ENCODE measurements at regions not wholly inside any gene's neighbourhood (a gene's known extent, or its start where the extent isn't known, plus 50 kb on each side); places are given as distances from the start of the nearest gene placed in this dataset.
"Not testable (repeated sequence)": the region's sequence is repeated elsewhere in the genome, so short reads cannot be mapped to it uniquely, and the experiment has no call there.

GRCh38 chr1:208737922-208738321 lies 493.7 kb upstream of the PLXNA2 start:
- intact Hi-C loops (cut with DNase I; ENCODE audit: low total_unique reads): no loop called here
- WGBS, 2 donors: 91 to 98% methylated on average over 4 of the region's 4 CpGs

DNA sequence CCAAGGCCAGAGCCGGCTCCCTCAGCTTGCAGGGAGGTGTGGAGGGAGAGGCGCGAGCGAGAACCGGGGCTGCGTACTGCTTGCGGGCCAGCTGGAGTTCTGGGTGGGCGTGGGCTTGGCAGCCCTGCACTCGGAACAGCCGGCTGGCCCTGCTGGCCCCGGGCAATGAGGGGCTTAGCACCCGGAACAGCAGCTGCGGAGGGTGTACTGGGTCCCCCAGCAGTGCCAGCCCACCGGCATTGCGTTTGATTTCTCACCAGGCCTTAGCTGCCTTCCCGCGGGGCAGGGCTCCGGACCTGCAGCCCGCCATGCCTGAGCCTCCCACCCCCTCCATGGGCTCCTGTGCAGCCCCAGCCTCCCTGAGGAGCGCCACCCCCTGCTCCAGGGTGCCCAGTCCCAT lies 495.5 kb upstream of the PLXNA2 start:
- WGBS, 2 donors: 92 to 97% methylated on average over 14 to 18 of the region's 20 CpGs
- H3K4me3 ChIP-seq (ENCODE audit: low read depth, poor library complexity, severe bottlenecking); intact Hi-C loops (cut with DNase I; ENCODE audit: low total_unique reads); DNase-seq (ENCODE audit: low spot score in 2 of 2): not testable (repeated sequence)

More at GRCh38 chr1:208737922-208738321, 493.7 kb upstream of the PLXNA2 start:
- DNase-seq (ENCODE audit: low spot score in 2 of 2): no peak
- TF ChIP-seq, protein P1, sequence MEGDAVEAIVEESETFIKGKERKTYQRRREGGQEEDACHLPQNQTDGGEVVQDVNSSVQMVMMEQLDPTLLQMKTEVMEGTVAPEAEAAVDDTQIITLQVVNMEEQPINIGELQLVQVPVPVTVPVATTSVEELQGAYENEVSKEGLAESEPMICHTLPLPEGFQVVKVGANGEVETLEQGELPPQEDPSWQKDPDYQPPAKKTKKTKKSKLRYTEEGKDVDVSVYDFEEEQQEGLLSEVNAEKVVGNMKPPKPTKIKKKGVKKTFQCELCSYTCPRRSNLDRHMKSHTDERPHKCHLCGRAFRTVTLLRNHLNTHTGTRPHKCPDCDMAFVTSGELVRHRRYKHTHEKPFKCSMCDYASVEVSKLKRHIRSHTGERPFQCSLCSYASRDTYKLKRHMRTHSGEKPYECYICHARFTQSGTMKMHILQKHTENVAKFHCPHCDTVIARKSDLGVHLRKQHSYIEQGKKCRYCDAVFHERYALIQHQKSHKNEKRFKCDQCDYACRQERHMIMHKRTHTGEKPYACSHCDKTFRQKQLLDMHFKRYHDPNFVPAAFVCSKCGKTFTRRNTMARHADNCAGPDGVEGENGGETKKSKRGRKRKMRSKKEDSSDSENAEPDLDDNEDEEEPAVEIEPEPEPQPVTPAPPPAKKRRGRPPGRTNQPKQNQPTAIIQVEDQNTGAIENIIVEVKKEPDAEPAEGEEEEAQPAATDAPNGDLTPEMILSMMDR (IDR thresholded peaks at IDR 0.05): no peak
- TF ChIP-seq POLR2A (IDR thresholded peaks at IDR 0.05): no peak
- H3K4me3 ChIP-seq (ENCODE audit: low read depth, poor library complexity, severe bottlenecking): no peak overlapping the region

DNA sequence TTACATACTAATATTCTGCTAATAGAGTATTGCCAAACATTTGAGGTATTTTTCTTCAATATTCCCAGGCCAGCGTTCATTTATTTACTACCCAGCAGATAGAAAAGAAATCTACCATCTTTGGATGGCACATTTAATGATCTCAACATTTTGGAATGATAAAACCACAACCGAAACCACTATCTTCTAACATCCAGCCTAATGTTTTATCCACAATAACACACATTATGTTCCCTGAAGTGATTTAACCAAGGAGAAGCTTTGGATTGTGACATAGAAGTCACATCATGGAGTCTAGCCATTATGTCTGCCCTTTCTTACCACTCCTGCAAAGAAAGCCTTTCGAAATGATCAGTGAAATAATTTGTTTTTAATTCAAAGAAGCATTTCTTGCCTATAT lies 497.1 kb upstream of the PLXNA2 start:
- intact Hi-C loops (cut with DNase I; ENCODE audit: low total_unique reads): no loop called here
- DNase-seq (ENCODE audit: low spot score in 2 of 2): no peak
- no peak overlapping the region for H3K4me3 ChIP-seq (ENCODE audit: low read depth, poor library complexity, severe bottlenecking)
- TF ChIP-seq, protein P1 (IDR thresholded peaks at IDR 0.05): no peak
- no peak for TF ChIP-seq POLR2A (IDR thresholded peaks at IDR 0.05)
- WGBS, 2 donors: 84 to 88% methylated on average over 3 of the region's 3 CpGs

GRCh38 chr1:208743361-208743760 lies 499.2 kb upstream of the PLXNA2 start:
- H3K4me3 ChIP-seq (ENCODE audit: low read depth, poor library complexity, severe bottlenecking): no peak overlapping the region
- WGBS, 2 donors: 91 to 93% methylated on average over 5 of the region's 5 CpGs
- DNase-seq (ENCODE audit: low spot score in 2 of 2): no peak
- TF ChIP-seq, protein P1 (IDR thresholded peaks at IDR 0.05): no peak
- no peak for TF ChIP-seq POLR2A (IDR thresholded peaks at IDR 0.05)
- intact Hi-C loops (cut with DNase I; ENCODE audit: low total_unique reads): no loop called here

GRCh38 chr1:208747979-208748378 lies 503.8 kb upstream of the PLXNA2 start:
- no peak overlapping the region for H3K4me3 ChIP-seq (ENCODE audit: low read depth, poor library complexity, severe bottlenecking)
- DNase-seq (ENCODE audit: low spot score in 2 of 2): no peak
- TF ChIP-seq, protein P1 (IDR thresholded peaks at IDR 0.05): no peak
- TF ChIP-seq POLR2A (IDR thresholded peaks at IDR 0.05): no peak
- 6 to 13% methylated on average over 6 of the region's 6 CpGs for WGBS, 2 donors
- intact Hi-C loops (cut with DNase I; ENCODE audit: low total_unique reads): no loop called here

GRCh38 chr1:208748387-208749165 lies 504.4 kb upstream of the PLXNA2 start:
- no peak for DNase-seq (ENCODE audit: low spot score in 2 of 2)
- WGBS, 2 donors: 78 to 83% methylated on average over 6 of the region's 6 CpGs
- H3K4me3 ChIP-seq (ENCODE audit: low read depth, poor library complexity, severe bottlenecking): no peak overlapping the region
- no peak for TF ChIP-seq POLR2A (IDR thresholded peaks at IDR 0.05)
- TF ChIP-seq, protein P1 (IDR thresholded peaks at IDR 0.05): no peak
- intact Hi-C loops (cut with DNase I; ENCODE audit: low total_unique reads): no loop called here

Data from lower leg skin (tissue), 4 donors.